Left kidney (tissue), 1 donor: ENCODE measurements at regions not wholly inside any gene's neighbourhood (a gene's known extent, or its start where the extent isn't known, plus 50 kb on each side); places are given as distances from the start of the nearest gene placed in this dataset.

Experiments used
- DNase-seq: peaks from one replicate; pipeline ENCODE4 v3.0.0-alpha.2; 2013

DNA sequence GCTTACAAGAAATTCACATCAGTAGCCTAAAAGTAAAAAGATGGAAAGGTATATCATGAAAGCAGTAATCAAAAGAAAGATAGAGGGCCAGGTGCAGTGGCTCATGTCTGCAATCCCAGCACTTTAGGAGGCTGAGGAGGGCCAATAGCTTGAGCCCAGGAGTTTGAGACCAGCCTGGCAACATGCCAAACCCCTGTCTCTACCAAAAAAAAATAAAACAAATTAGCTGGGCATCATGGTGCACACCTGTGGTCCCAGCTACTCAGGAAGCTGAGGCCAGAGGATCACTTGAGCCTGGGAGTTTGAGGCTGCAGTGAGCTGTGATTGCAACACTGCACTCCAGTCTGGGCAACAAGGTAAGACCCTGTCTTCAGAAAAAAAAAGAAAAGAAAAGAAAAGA, 55.5 kb downstream of the GSPT2 start:
- no peak for DNase-seq

DNA sequence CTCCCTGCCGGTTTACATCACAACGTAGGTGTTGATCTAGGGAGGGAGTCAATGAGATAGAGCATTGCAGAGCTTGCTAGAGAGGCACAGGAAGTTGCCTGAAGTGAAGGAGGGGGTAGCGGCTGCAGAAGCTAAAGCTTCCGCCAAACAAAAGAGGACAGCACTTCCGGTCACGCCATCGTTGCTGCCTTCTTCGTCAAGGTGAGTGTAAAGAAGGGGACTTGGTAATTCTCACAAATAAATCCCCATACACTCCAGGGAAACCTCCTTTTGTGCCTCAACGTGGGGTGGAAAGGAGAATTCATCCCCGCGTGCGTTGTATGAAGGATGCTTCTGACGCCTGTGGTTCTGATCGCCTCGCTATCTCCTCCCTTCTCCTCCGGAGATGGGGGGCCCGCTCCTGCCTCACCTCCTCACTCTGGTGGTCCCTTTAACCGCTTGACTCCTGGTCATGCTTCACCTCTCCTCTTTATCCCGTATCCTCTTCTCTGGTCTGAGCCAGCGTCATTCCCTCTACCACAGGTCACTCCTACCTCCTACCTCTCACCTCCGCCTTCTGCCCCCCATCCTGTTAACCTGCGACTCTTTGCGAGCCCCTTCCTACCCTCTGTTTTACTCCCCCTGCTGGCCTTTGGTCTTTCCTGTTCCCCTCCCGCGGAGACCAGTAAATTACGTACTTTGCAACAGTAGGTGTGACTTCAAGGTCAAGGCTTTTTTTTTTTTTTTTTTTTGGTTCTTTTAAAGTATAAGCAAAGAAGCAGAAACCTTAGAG, 59.9 kb downstream of the GSPT2 start:
- DNase-seq, result peak; percentile 52

DNA sequence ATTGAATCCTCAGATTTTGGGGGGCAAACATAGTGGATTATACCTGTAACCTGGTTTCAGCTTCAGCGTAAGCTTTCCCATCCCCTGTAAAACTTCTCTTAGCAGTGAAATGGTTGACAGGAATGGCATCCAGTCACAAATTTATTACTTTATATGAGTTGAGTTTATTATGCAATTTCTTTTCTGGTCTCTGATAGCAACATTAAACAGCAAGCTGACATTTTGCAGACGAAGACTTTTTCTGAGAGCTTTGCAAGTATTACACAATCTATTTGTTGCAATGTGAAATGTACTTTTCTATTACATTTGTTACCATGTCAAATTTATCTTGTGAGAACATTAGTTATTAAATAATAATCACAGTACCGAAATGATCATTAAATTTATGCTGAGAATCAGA, 60.6 kb downstream of the GSPT2 start:
- no peak for DNase-seq

DNA sequence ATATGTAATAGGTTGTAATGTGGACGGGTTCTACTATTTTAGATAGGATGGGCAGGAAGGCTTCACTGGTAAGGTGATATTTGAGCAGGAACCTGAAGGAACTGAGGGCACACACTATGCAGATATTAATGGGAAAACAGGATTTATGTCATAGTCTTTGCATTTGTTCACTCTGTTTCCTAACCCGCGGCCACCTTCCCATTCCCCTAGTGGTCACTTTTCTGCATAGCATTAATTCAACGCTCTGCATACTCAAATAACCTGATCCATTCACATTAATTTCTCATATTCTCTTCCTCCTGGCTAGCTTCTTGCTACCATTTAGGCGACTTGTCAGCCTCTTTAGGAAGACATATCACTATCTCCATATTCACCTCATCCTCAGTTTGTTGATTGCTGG, 61.5 kb downstream of the GSPT2 start:
- DNase-seq, result no peak

DNA sequence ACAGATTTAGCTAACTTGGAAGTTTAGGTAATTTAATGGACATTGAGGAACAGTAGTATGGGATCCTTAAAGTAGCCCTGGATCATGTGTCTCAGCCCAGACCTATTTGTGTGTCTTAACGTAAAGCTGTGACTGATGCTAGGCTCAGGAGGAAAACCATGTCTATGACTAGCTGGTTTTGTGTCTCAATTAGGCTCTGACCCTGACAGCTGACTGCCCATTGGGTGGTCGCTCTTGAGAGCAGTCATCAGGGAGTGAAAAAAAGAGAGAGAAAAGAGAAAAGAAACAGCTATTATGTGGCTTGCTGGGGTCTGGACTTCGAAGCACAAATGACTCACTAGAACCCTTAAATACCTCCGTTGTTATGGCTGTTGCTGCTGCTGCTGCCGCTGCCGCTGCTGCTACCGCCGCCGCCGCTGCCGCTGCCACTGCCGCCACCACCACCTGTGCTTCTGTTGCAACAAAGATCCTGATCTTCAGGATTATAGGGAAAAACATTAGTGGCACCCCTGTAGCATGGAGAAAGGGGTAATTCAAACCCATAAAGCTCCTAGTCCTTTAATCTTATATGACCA, 70.7 kb downstream of the GSPT2 start:
- no peak for DNase-seq

DNA sequence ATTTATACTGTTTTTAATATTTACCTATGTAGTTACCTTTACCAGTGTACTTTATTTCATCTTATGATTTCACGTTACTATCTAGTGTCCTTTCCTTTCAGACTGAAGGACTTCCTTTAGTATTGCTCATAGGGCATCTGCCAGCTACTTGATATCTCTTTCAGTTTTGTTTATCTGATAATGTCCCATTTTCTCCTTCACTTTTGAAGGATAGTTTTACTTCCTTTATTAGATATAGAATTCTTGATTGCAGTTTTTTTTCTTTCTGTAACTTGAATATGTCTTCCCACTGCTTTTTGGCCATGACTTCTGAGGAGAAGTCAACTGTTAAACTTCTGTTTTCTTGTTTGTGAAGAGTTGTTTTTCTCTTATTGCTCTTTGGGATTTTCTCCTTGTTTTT, 69.4 kb upstream of the MAGED1 start:
- DNase-seq, result no peak

- DNase-seq, result no peak
These were observed 68.0 kb upstream of the MAGED1 start for GRCh38 chrX:51825436-51825835.

- DNase-seq, result no peak
These were observed 59.3 kb upstream of the MAGED1 start for GRCh38 chrX:51834076-51834475.

DNA sequence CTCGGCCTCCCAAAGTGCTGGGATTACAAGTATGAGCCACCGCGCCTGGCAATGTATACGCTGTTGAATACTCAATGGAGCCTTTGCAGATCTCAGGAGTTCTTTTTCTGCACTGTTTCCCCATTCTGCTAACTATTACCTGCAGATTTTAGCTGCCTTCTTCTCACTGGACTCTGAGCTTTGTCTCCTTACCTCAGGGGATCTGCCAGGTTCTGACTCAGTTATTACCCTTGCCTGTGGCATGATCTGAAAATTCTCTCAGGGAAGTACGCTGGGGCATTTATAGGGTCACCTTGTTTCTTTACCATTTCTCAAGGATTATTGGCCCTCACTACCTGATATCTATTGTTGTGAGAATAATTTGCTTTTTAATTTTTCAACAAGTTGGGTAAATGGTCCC, 56.6 kb upstream of the MAGED1 start:
- DNase-seq, result no peak

- DNase-seq, result no peak
These were observed 56.0 kb upstream of the MAGED1 start for GRCh38 chrX:51837451-51837850.

DNA sequence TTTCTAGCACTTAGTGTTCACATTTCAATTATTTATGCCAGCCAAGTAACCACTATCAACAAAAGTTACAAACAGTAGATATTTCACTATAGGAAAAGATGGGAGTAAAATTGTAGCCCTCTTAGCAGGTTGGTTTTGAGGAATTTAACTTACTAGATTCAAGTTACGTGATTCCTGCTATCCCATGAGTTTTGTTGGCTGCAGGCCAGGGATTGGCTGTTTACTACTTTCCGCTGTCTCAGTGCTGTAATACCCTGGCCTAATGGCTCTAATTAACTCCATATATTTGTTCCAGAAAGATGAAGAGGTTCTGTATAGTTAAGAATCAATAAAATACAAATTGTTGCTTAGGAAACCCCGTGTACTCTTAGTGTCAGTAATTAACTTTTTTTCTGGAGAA, 55.5 kb upstream of the MAGED1 start:
- DNase-seq, result peak; percentile 38
